HG03342 (cell line): ENCODE measurements at regions not wholly inside any gene's neighbourhood (a gene's known extent, or its start where the extent isn't known, plus 50 kb on each side); places are given as distances from the start of the nearest gene placed in this dataset.
"Not testable (repeated sequence)": the region's sequence is repeated elsewhere in the genome, so short reads cannot be mapped to it uniquely, and the experiment has no call there.

Experiments used
- ATAC-seq: cut with Tn5 transposase; IDR thresholded peaks from one replicate; pipeline ENCODE4 v1.9.1; 2021; ENCODE audit warnings: mild to moderate bottlenecking, moderate library complexity; ENCODE audit not compliant: unreplicated experiment

- no peak for ATAC-seq
Observed at GRCh38 chr17:37859451-37859850, 64.8 kb upstream of the TBC1D3K start.

- ATAC-seq = not testable (repeated sequence)
Observed at GRCh38 chr17:37858391-37858790, 65.8 kb upstream of the TBC1D3K start.

- ATAC-seq = no peak
Observed at GRCh38 chr17:37856245-37856644, 68.0 kb upstream of the TBC1D3K start.

DNA sequence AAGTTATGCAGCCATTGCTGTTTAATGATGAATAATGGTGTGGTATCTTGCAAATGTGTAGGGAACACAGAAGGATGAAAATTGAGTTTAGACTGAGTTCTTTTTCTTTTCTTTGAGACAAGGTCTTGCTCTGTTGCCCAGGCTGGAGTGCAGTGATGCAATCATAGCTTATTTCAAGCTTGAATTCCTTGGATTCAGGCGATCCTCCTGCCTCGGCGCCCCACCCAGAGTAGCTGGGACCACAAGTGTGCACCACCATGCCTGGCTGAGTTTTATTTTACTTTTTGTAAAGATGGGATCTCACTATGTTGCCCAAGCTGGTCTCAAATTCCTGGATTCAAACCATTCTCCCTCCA lies 74.6 kb upstream of the TBC1D3K start:
- no peak for ATAC-seq

- ATAC-seq = no peak
Observed at GRCh38 chr17:37848690-37849616, 75.3 kb upstream of the TBC1D3K start.

DNA sequence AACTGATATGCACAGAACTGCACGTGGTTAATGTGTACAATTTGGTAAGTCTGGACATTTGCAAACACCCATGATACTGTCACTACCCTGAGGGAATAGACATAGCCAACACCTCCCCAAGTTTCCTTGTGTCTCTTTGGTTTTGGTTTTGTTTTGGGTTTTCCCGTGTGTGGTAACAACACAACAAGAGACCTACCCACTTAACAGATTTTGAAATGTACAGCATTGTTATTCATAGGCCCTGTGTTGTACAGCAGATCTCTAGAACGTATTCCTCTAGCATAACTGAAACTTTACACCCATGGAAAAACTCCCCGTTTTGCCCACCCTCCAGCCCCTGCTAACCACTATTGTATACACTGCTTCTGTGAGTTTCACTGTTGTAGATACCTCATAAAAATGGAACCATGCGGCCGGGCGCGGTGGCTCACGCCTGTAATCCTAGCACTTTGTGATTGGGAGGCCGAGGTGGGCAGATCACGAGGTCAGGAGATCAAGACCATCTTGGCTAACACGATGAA lies 76.3 kb upstream of the TBC1D3K start:
- ATAC-seq = no peak

DNA sequence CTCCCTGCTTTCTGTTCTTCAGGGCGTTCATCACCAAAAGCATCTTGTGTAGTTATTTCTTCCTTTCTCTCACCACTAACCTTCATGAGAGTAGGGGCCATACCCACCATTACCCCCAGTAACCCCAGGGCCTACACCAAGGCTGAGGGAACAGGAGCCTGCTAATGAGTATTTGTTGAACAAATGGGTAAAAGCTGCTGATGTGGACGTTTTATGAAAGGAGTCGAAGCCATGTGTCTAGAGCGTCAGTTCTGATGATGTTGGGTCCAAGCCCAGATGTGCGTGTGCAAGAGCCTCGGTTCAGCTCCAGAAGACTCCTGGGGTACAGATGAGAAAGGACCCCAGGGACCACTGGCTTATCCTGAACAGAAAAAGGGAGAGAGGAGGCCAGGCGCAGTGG lies 77.1 kb upstream of the TBC1D3K start:
- no peak for ATAC-seq

GRCh38 chr17:37844977-37845293 lies 79.3 kb upstream of the TBC1D3K start:
- ATAC-seq = no peak

- ATAC-seq = peak; percentile 56
Observed at GRCh38 chr17:37844158-37844976, 79.8 kb upstream of the TBC1D3K start.

DNA sequence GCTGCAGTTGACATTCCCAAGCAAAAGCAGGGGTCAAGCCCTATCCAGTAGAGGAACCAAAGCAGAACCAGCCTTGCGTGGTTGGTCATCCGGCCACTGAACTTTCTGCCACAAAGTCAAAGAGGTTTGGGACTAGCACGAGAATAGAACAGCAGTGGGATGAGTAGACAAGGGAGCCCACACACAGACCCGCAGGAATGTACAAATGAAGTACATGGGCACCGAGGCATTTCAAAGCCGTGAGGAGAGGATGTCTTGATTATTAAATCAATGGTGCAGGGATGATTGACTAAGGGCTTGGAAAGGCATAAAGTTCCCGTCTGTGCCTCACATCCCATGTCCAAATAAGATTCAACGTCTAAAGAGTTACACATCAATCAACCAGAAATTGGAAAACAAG lies 81.8 kb upstream of the TBC1D3K start:
- no peak for ATAC-seq

GRCh38 chr17:37841232-37841631 lies 83.0 kb upstream of the TBC1D3K start:
- no peak for ATAC-seq

- no peak for ATAC-seq
Observed at GRCh38 chr17:37840576-37840975, 83.6 kb upstream of the TBC1D3K start.

GRCh38 chr17:37839196-37839978 lies 84.8 kb upstream of the TBC1D3K start:
- no peak for ATAC-seq

- ATAC-seq = no peak
Observed at GRCh38 chr17:37838276-37838675, 85.9 kb upstream of the TBC1D3K start.

- ATAC-seq = no peak
Observed at GRCh38 chr17:37836593-37836992, 87.6 kb upstream of the TBC1D3K start.

GRCh38 chr17:37834168-37834567 lies 89.3 kb upstream of the HNF1B start:
- no peak for ATAC-seq

GRCh38 chr17:37833237-37833859 lies 88.5 kb upstream of the HNF1B start:
- ATAC-seq = peak; percentile 50

DNA sequence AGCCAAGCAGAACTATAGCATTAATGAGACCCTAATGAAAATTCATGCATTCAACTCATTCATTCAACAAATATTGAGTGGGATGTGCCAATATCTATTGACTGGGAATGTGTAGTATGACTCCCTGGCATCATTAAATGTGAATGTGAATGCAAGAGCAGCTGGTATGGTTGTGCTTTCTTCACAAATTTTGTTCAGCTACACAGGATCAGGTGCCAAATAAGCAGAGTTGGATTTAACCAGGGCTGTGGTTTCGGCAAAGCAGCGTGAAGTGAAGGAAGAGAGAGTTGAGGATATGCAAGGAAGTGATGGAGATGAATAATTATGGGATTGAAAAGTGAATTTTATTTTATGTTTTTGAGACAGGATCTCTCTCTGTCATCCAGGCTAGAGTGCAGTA lies 87.1 kb upstream of the HNF1B start:
- no peak for ATAC-seq

- no peak for ATAC-seq
Observed at GRCh38 chr17:37831492-37831891, 86.6 kb upstream of the HNF1B start.

DNA sequence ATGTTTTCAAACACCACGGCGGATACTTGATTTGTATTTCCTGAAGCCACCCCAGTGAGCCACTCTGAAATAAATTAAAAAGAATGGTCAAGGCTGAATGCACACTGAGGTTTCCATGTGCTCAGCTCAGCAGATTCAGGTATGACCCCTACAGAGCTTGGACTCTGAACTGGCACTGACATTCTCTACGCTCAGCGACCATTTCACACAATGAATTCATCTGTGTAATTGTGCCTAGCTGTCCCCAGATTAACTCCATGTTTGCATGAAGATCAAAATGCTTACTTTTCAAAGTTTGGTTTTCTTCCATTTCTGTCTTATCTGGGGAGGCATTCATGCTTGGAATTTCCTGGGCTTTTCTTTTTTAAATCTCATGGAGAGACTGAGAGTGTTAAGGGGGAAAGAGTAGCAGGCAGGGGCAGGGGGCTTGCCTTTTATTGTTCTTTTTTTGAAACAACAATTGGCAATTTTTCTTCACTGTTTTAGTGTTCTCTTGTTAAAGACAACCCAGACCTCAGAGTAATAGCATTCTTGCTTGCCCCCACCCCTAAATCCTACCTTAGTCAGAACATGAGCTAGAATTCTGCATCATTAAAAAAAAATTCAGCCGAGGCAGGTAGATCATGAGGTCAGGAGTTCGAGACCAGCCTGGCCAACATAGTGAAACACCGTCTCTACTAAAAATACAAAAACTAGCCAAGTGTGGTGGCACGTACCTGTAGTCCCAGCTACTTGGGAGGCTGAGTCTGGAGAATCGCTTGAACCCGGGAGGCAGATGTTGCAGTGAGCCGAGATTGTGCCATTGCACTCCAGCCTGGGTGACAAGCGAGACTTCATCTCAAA lies 85.5 kb upstream of the HNF1B start:
- peak; percentile 34 for ATAC-seq
